Endodermal cell (in vitro differentiated cells): ENCODE measurements at regions not wholly inside any gene's neighbourhood (a gene's known extent, or its start where the extent isn't known, plus 50 kb on each side); places are given as distances from the start of the nearest gene placed in this dataset.

Experiments
- DNase-seq: peaks from one replicate; pipeline ENCODE4 v3.0.0-alpha.2; 2017
- H3K27ac ChIP-seq: 2 replicates; pipeline ENCODE4 v1.5.1; 2013; ENCODE audit warnings: mild to moderate bottlenecking, low read depth, low read length, moderate library complexity
- H3K27me3 ChIP-seq: 2 replicates; pipeline ENCODE4 v1.6.1; 2013; ENCODE audit warnings: mild to moderate bottlenecking, low read length, moderate library complexity; ENCODE audit not compliant: insufficient read depth, control insufficient read depth, poor library complexity, severe bottlenecking
- H3K36me3 ChIP-seq: 2 replicates; pipeline ENCODE4 v1.7.0; 2013; ENCODE audit warnings: mild to moderate bottlenecking, low read length, moderate library complexity; ENCODE audit not compliant: control insufficient read depth, insufficient read depth
- H3K4me1 ChIP-seq: one replicate; pipeline ENCODE4 v1.7.0; 2013; ENCODE audit warnings: low read length; ENCODE audit not compliant: control insufficient read depth, insufficient read depth
- H3K4me3 ChIP-seq: 2 replicates; pipeline ENCODE4 v1.5.1; 2013; ENCODE audit warnings: mild to moderate bottlenecking, low read length, moderate library complexity
- H3K9ac ChIP-seq: 2 replicates; pipeline ENCODE4 v1.6.1; 2013; ENCODE audit warnings: mild to moderate bottlenecking, low read length, moderate library complexity; ENCODE audit not compliant: poor library complexity, severe bottlenecking; ENCODE audit errors: extremely low read depth
- H3K9me3 ChIP-seq: 2 replicates; pipeline ENCODE4 v1.6.1; 2013; ENCODE audit warnings: mild to moderate bottlenecking, low read length, moderate library complexity; ENCODE audit not compliant: control insufficient read depth
- H3K27ac Mint-ChIP-seq: 2 replicates; pipeline ENCODE4 v1.8.0; 2020; ENCODE audit warnings: mixed read lengths
- H3K27me3 Mint-ChIP-seq: 2 replicates; pipeline ENCODE4 v1.8.0; 2021; ENCODE audit warnings: mild to moderate bottlenecking, mixed read lengths; ENCODE audit not compliant: insufficient read depth
- H3K36me3 Mint-ChIP-seq: 2 replicates; pipeline ENCODE4 v1.8.0; 2020; ENCODE audit warnings: low read depth, mixed read lengths
- H3K4me1 Mint-ChIP-seq: 2 replicates; pipeline ENCODE4 v1.8.0; 2020; ENCODE audit warnings: mixed read lengths
- H3K4me3 Mint-ChIP-seq: 2 replicates; pipeline ENCODE4 v1.8.0; 2020; ENCODE audit warnings: mild to moderate bottlenecking, moderate library complexity, mixed read lengths
- H3K9me3 Mint-ChIP-seq: 2 replicates; pipeline ENCODE4 v1.8.0; 2020; ENCODE audit warnings: mild to moderate bottlenecking, mixed read lengths
- WGBS, 2 experiments: methylation state at CpG; one replicate each; pipeline versions ENCODE4 v1.1.5 to v1.1.7; 2013; ENCODE audit warnings: missing lambda C conversion rate in 2 of 2, mixed read lengths in 1 of 2; ENCODE audit not compliant: insufficient coverage in 1 of 2, insufficient read length in 1 of 2; 5-methylcytosine and 5-hydroxymethylcytosine counted together
- TF ChIP-seq, protein P1 (sequence below): fragments of 200-600 bp; sonication (generic); conservative IDR thresholded peaks from 2 replicates; pipeline ENCODE4 v1.5.0; 2021; ENCODE audit warnings: antibody characterized with exemption, mild to moderate bottlenecking

DNA sequence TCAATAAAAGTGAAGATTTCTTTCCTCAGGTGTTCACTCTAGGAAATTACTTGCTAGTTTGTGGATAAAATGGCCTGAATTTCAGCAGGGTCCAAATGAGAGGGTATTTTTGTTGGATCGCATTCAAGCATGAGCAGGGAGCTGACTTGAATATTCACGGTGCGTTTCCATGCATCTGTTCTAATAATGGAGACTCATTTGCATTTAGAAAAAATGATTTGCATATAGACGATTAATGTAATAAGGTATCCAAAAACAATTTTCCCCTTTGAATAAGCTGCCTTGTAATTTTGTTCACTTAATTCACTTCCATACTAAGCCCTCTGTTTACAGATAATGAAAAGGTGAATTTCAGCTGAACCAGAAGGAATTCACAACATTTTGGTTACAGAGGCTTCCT lies 130.9 kb upstream of the AJAP1 start:
- TF ChIP-seq, protein P1, sequence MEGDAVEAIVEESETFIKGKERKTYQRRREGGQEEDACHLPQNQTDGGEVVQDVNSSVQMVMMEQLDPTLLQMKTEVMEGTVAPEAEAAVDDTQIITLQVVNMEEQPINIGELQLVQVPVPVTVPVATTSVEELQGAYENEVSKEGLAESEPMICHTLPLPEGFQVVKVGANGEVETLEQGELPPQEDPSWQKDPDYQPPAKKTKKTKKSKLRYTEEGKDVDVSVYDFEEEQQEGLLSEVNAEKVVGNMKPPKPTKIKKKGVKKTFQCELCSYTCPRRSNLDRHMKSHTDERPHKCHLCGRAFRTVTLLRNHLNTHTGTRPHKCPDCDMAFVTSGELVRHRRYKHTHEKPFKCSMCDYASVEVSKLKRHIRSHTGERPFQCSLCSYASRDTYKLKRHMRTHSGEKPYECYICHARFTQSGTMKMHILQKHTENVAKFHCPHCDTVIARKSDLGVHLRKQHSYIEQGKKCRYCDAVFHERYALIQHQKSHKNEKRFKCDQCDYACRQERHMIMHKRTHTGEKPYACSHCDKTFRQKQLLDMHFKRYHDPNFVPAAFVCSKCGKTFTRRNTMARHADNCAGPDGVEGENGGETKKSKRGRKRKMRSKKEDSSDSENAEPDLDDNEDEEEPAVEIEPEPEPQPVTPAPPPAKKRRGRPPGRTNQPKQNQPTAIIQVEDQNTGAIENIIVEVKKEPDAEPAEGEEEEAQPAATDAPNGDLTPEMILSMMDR, result no peak
- WGBS, 2 experiments, result 92 to 100% methylated on average over 3 to 4 of the region's 4 CpGs
- H3K27ac Mint-ChIP-seq, result no peak overlapping the region
- Histone ChIP-seq H3K27ac (no peak overlapping the region), H3K36me3 (no peaks in the 10 kb centered on the region), H3K4me3 (no peak overlapping the region), H3K9me3 (no peaks in the 10 kb centered on the region), H3K9ac (no peak overlapping the region), H3K4me1 (no peaks in the 10 kb centered on the region), H3K27me3 (no peaks in the 10 kb centered on the region)
- no peaks in the 10 kb centered on the region for H3K4me1 Mint-ChIP-seq
- H3K27me3 Mint-ChIP-seq, result peaks cover 2% of the 10 kb centered on the region
- no peaks in the 10 kb centered on the region for H3K36me3 Mint-ChIP-seq
- no peak for DNase-seq
- no peaks in the 10 kb centered on the region for H3K9me3 Mint-ChIP-seq
- H3K4me3 Mint-ChIP-seq, result no peak overlapping the region

DNA sequence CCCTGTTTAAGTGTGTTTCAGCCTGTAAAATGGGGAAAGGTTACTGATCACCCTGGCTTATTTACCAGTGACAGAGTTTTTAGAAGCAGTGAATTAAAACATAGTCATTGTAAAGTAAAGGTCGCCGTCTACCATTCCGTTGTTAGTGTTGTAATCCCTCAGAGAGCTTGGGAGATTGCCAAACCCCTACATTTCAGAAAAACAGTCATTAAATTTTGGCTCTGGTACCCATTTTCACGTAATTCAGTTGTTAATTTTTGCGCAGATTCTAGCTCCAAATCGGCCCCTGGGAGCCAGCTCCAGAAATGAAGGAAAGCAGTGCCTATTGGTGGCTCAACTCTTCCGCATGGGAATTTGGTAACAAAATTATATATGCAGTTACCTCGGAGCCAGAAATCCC lies 127.7 kb upstream of the AJAP1 start:
- H3K4me1 ChIP-seq, result no peaks in the 10 kb centered on the region
- H3K9ac ChIP-seq, result no peak overlapping the region
- no peaks in the 10 kb centered on the region for H3K27me3 ChIP-seq
- TF ChIP-seq, protein P1, result no peak
- no peak overlapping the region for H3K27ac ChIP-seq
- H3K36me3 Mint-ChIP-seq, result no peaks in the 10 kb centered on the region
- H3K27me3 Mint-ChIP-seq, result peaks cover 2% of the 10 kb centered on the region
- no peak overlapping the region for H3K4me3 Mint-ChIP-seq
- no peaks in the 10 kb centered on the region for H3K36me3 ChIP-seq
- no peak overlapping the region for H3K27ac Mint-ChIP-seq
- peaks cover 3% of the 10 kb centered on the region for H3K4me1 Mint-ChIP-seq
- no peaks in the 10 kb centered on the region for H3K9me3 Mint-ChIP-seq
- DNase-seq, result no peak
- WGBS, 2 experiments, result 89 to 93% methylated on average over 7 to 8 of the region's 8 CpGs
- H3K4me3 ChIP-seq, result no peak overlapping the region
- no peaks in the 10 kb centered on the region for H3K9me3 ChIP-seq

DNA sequence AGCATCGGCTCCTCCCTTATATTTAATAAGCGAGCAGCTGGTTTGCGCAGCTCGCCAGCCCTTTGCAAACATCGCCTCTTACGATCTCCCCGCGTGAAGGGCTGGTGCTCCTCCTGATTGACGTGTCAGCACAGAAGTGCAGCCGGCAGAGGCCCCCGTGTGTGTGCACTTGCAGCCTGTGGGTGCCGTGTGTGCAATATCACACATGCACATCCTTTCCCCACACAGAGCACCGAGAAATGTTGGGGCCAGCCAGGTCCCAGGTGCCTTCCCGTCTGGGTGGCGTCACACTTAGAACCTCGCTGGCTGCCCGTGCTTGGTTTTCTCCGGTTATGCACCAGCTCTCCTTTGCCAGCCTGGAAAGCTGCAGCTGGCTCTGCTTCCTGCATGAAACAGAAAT lies 126.6 kb upstream of the AJAP1 start:
- Histone ChIP-seq H3K9ac (no peak overlapping the region), H3K9me3 (no peaks in the 10 kb centered on the region), H3K27ac (no peak overlapping the region), H3K4me3 (no peak overlapping the region), H3K27me3 (no peaks in the 10 kb centered on the region), H3K4me1 (no peaks in the 10 kb centered on the region), H3K36me3 (no peaks in the 10 kb centered on the region)
- DNase-seq, result no peak
- Mint-ChIP-seq H3K9me3 (no peaks in the 10 kb centered on the region), H3K27me3 (peaks cover 2% of the 10 kb centered on the region), H3K4me1 (peaks cover 3% of the 10 kb centered on the region), H3K36me3 (no peaks in the 10 kb centered on the region), H3K27ac (no peak overlapping the region), H3K4me3 (no peak overlapping the region)
- WGBS, 2 experiments, result 89 to 92% methylated on average over 18 of the region's 18 CpGs
- TF ChIP-seq, protein P1, result no peak
